K562 (cell line): ENCODE measurements at regions not wholly inside any gene's neighbourhood (a gene's known extent, or its start where the extent isn't known, plus 50 kb on each side); places are given as distances from the start of the nearest gene placed in this dataset.

Experiments used
- ATAC-seq: fragments of 200-7000 bp; cut with Tn5 transposase; 3 replicates; pipeline ENCODE4 v1.9.1; 2020; ENCODE audit warnings: moderate library complexity
- BruUV-seq: library from RNA; stranded (reverse); fragments of 400-500 nt; replicated peaks from 2 replicates; lab custom pipeline; 2021; lab: Mats Ljungman, UMichigan
- CTCF ChIA-PET: fragments of 300-600 bp; formaldehyde crosslinking; extraction: SDS; loops from one replicate; lab custom pipeline; 2021; ENCODE audit warnings: low intra/inter-chr PET ratio; lab: Yijun Ruan, JAX
- POLR2A ChIA-PET: fragments of 300-600, 350-650 bp; sonication (Branson Sonifier 250); formaldehyde crosslinking; extraction: SDS; loops from one replicate; lab custom pipeline; 2021; ENCODE audit warnings: antibody characterized with exemption, inconsistent platforms; lab: Yijun Ruan, JAX
- DNase-seq, 4 experiments: peaks; one replicate each; pipeline versions ENCODE4 v3.0.0 to v3.0.0-alpha.2; 2011 to 2018; ENCODE audit warnings: low spot score in 3 of 4, mixed read lengths in 3 of 4; ENCODE audit errors: extremely low read depth in 1 of 4
- FAIRE-seq: peaks from 2 replicates; lab custom pipeline; 2011; peaks lifted over from hg19 to GRCh38; lab: Jason Lieb, UNC
- H2AFZ ChIP-seq: 2 replicates; pipeline ENCODE4 v1.6.0; 2011; ENCODE audit warnings: low read depth, low read length, control low read depth, inconsistent platforms
- H3K27ac ChIP-seq: fragments of 200-600 bp; 3 replicates; pipeline ENCODE4 v1.8.0; 2011; ENCODE audit warnings: low read depth, mild to moderate bottlenecking, control low read depth, inconsistent platforms, low read length, moderate library complexity, mixed read lengths; ENCODE audit errors: extremely low read depth
- H3K27me3 ChIP-seq, 2 experiments: fragments of 300-600 bp in 1 of 2; 2 replicates in 1 of 2; 3 replicates in 1 of 2; pipeline versions ENCODE4 v1.6.0 to v1.8.0; 2011; ENCODE audit warnings: inconsistent platforms in 2 of 2, low read length in 2 of 2, mild to moderate bottlenecking in 1 of 2, mixed read lengths in 1 of 2, moderate library complexity in 1 of 2; ENCODE audit not compliant: control insufficient read depth in 2 of 2, insufficient read depth in 2 of 2
- H3K36me3 ChIP-seq: fragments of 300-600 bp; 3 replicates; pipeline ENCODE4 v1.8.0; 2011; ENCODE audit warnings: mild to moderate bottlenecking, low read length, inconsistent platforms; ENCODE audit not compliant: control insufficient read depth, insufficient read depth
- H3K4me1 ChIP-seq, 2 experiments: fragments of 200-600 bp in 1 of 2; replicated peaks in 1 of 2; 2 replicates in 1 of 2; 3 replicates in 1 of 2; pipeline versions ENCODE4 v1.5.1 to v1.8.0; 2011; ENCODE audit warnings: inconsistent platforms in 2 of 2, low read length in 2 of 2, mild to moderate bottlenecking in 1 of 2, mixed read lengths in 1 of 2, moderate library complexity in 1 of 2; ENCODE audit not compliant: control insufficient read depth in 2 of 2, insufficient read depth in 2 of 2
- H3K4me2 ChIP-seq: 2 replicates; pipeline ENCODE4 v1.6.1; 2011; ENCODE audit warnings: low read length, control low read depth, inconsistent platforms, mixed read lengths; ENCODE audit not compliant: insufficient read depth
- H3K4me3 ChIP-seq: fragments of 200-600 bp; sonication (generic), shearing (Covaris generic); 2 replicates; pipeline ENCODE4 v1.5.1; 2016; ENCODE audit warnings: control low read depth, inconsistent platforms
- H3K79me2 ChIP-seq: fragments of 200-600 bp; 3 replicates; pipeline ENCODE4 v1.8.0; 2011; ENCODE audit warnings: low read length, inconsistent platforms; ENCODE audit not compliant: control insufficient read depth, insufficient read depth
- H3K9ac ChIP-seq, 2 experiments: 2 replicates each; pipeline versions ENCODE4 v1.6.0 to v1.6.1; 2011; ENCODE audit warnings: low read depth in 2 of 2, low read length in 2 of 2, control low read depth in 1 of 2, inconsistent platforms in 1 of 2, mild to moderate bottlenecking in 1 of 2, mixed read lengths in 1 of 2; ENCODE audit not compliant: insufficient read depth in 1 of 2
- H3K9me1 ChIP-seq: one replicate; pipeline ENCODE4 v1.6.0; 2011; ENCODE audit warnings: inconsistent platforms, mild to moderate bottlenecking, low read length, moderate library complexity; ENCODE audit not compliant: control insufficient read depth, insufficient read depth
- H3K9me3 ChIP-seq: replicated peaks from 2 replicates; pipeline ENCODE4 v1.5.1; 2011; ENCODE audit warnings: low read depth, low read length, inconsistent platforms; ENCODE audit not compliant: control insufficient read depth, insufficient read depth
- H4K20me1 ChIP-seq: replicated peaks from 2 replicates; pipeline ENCODE4 v1.6.1; 2011; ENCODE audit warnings: low read length, inconsistent platforms, mixed read lengths; ENCODE audit not compliant: control insufficient read depth, insufficient read depth
- ATF7 ChIP-seq: fragments of 450-650 bp; IDR thresholded peaks from 2 replicates; pipeline ENCODE4 v1.7.1; 2014; ENCODE audit warnings: mild to moderate bottlenecking, moderate library complexity
- CEBPG ChIP-seq, 3 experiments: fragments of 200-800 bp in 1 of 3; sonication (Bioruptor generic) in 1 of 3; sonication (generic) in 1 of 3; formaldehyde crosslinking in 1 of 3; IDR thresholded peaks in 2 of 3; conservative IDR thresholded peaks in 1 of 3; 2 replicates each; pipeline versions ENCODE4 v1.6.1 to v1.8.0; 2016 to 2022; ENCODE audit warnings: missing compliant biosample characterization in 2 of 3, missing genetic modification characterization in 2 of 3, mild to moderate bottlenecking in 1 of 3, missing genetic modification reagents in 1 of 3
- CHD4 ChIP-seq: fragments of 200-600 bp; sonication (generic); IDR thresholded peaks from 3 replicates; pipeline ENCODE4 v1.6.1; 2012; ENCODE audit warnings: low read depth, mild to moderate bottlenecking, mixed read lengths, low read length, inconsistent platforms; ENCODE audit not compliant: insufficient read depth, insufficient replicate concordance, poor library complexity, severe bottlenecking
- ETV1 ChIP-seq: fragments of 450-650 bp; conservative IDR thresholded peaks from 2 replicates; pipeline ENCODE4 v1.6.1; 2016; ENCODE audit warnings: missing genetic modification characterization, control low read depth, low read depth, missing compliant biosample characterization
- ETV5 ChIP-seq: sonication (generic); formaldehyde crosslinking; IDR thresholded peaks from 2 replicates; pipeline ENCODE4 v1.4.0; 2020; ENCODE audit warnings: low read depth, mild to moderate bottlenecking, missing genetic modification reagents
- JUNB ChIP-seq: fragments of 450-650 bp; formaldehyde crosslinking; conservative IDR thresholded peaks from 2 replicates; pipeline ENCODE4 v1.4.0; 2020; ENCODE audit warnings: mild to moderate bottlenecking
- KLF13 ChIP-seq: fragments of 450-650 bp; IDR thresholded peaks from 2 replicates; pipeline ENCODE4 v1.6.1; 2016; ENCODE audit warnings: missing genetic modification characterization, low read depth, mild to moderate bottlenecking, missing compliant biosample characterization, moderate library complexity, borderline replicate concordance
- NCOA1 ChIP-seq: fragments of 450-650 bp; IDR thresholded peaks from 2 replicates; pipeline ENCODE4 v1.6.1; 2016; ENCODE audit warnings: low read depth
- NR3C1 ChIP-seq: sonication (generic); formaldehyde crosslinking; IDR thresholded peaks from 2 replicates; pipeline ENCODE4 v1.8.1; 2022; ENCODE audit warnings: missing genetic modification reagents
- SAP30 ChIP-seq: fragments of 200-600 bp; sonication (generic); IDR thresholded peaks from 2 replicates; pipeline ENCODE4 v1.6.1; 2012; ENCODE audit warnings: borderline replicate concordance, low read depth, mild to moderate bottlenecking, moderate library complexity, low read length, control low read depth, inconsistent platforms; ENCODE audit not compliant: insufficient read depth, poor library complexity, severe bottlenecking
- SMARCA4 ChIP-seq: fragments of 450-650 bp; IDR thresholded peaks from 2 replicates; pipeline ENCODE4 v1.6.1; 2016
- ZNF184 ChIP-seq: sonication (generic); formaldehyde crosslinking; IDR thresholded peaks from 2 replicates; pipeline ENCODE4 v1.5.0; 2020; ENCODE audit warnings: missing genetic modification reagents
- ZNF75A ChIP-seq: fragments of 450-650 bp; formaldehyde crosslinking; IDR thresholded peaks from 2 replicates; pipeline ENCODE4 v1.4.0; 2020; ENCODE audit warnings: mild to moderate bottlenecking
- WGBS: fragments of 100-300 bp; shearing (Covaris generic); methylation state at CpG from one replicate; pipeline ENCODE4 v1.1.6; 2016; ENCODE audit warnings: low coverage, mixed read lengths; ENCODE audit not compliant: insufficient coverage; ENCODE audit errors: missing lambda C conversion rate; 5-methylcytosine and 5-hydroxymethylcytosine counted together
- in situ Hi-C: fragments of 300-500 bp; cut with MboI; formaldehyde crosslinking; loops from 4 replicates; pipeline ENCODE4 v1.15.0; 2018; ENCODE audit warnings: inconsistent platforms, mixed read lengths
- intact Hi-C: fragments of 100-400 bp; cut with micrococcal nuclease; formaldehyde crosslinking; loops from 2 replicates; pipeline ENCODE4 v1.14.2; 2022
- TF ChIP-seq, protein P1 (sequence below): sonication (generic); formaldehyde crosslinking; IDR thresholded peaks from 2 replicates; pipeline ENCODE4 v1.8.0; 2022; ENCODE audit warnings: mild to moderate bottlenecking, low read depth, missing genetic modification reagents
- TF ChIP-seq, protein P2 (sequence below), 3 experiments: fragments of 200-800 bp in 1 of 3; sonication (Bioruptor generic) in 1 of 3; sonication (generic) in 1 of 3; formaldehyde crosslinking in 1 of 3; IDR thresholded peaks; 2 replicates each; pipeline versions ENCODE4 v1.6.1 to v1.8.0; 2016 to 2022; ENCODE audit warnings: mild to moderate bottlenecking in 2 of 3, missing compliant biosample characterization in 2 of 3, missing genetic modification characterization in 2 of 3, missing genetic modification reagents in 1 of 3
- TF ChIP-seq, protein P3 (sequence below): fragments of 450-650 bp; IDR thresholded peaks from 2 replicates; pipeline ENCODE4 v1.6.1; 2017; ENCODE audit warnings: mild to moderate bottlenecking, moderate library complexity

DNA sequence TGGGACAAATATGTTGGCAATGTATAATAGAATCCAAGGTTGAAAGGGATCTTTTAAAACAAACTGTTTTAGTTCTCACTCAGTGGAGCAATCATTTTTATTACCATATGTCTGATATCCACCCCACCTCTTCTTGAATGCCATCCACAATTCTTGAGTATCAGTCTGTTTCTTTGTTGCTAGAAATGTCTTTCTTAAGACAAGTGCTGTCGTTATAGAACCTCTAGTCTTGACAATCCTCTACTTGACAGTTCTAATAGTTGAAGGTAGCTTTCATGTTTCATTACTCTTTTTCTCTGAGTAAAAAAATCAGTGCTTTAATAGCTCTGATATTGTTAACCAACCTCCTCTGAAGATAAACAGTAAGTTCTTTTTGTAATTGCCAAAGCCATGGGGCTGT, 737.9 kb downstream of the MECOM start:
- H3K27ac ChIP-seq: no peak overlapping the region
- H2AFZ ChIP-seq: no peak overlapping the region
- no peaks in the 10 kb centered on the region for H3K36me3 ChIP-seq
- intact Hi-C loops (no loop called here), in situ Hi-C loops (no loop called here)
- no peaks in the 10 kb centered on the region for H3K9me3 ChIP-seq
- no peak for FAIRE-seq
- H3K27me3 ChIP-seq: no peaks in the 10 kb centered on the region
- H3K79me2 ChIP-seq: no peaks in the 10 kb centered on the region
- H3K4me3 ChIP-seq: no peak overlapping the region
- H4K20me1 ChIP-seq: no peaks in the 10 kb centered on the region
- 0% methylated on average over 1 of the region's 1 CpG for WGBS
- H3K4me1 ChIP-seq: no peaks in the 10 kb centered on the region
- no peak for DNase-seq
- H3K9ac ChIP-seq: no peak overlapping the region
- no peak overlapping the region for H3K4me2 ChIP-seq
- H3K9me1 ChIP-seq: no peaks in the 10 kb centered on the region
- no TSS peak for BruUV-seq
- TF ChIP-seq JUNB (CRISPR knock-in tag) (no peak), ETV1 (tag) (no peak), KLF13 (tag) (no peak), SMARCA4 (no peak), CEBPG (CRISPR knock-in tag; IDR thresholded peaks at IDR 0.05) (no peak), CEBPG (tag; conservative IDR thresholded peaks at IDR 0.05 in 1 of 2, IDR thresholded peaks at IDR 0.05 in 1 of 2) (no peak), SAP30 (no peak), ZNF75A (CRISPR knock-in tag) (no peak), CHD4 (no peak), NCOA1 (no peak), ZNF184 (CRISPR knock-in tag) (no peak), ATF7 (no peak), NR3C1 (CRISPR knock-in tag) (no peak), ETV5 (CRISPR knock-in tag) (no peak)
- TF ChIP-seq, protein P1, sequence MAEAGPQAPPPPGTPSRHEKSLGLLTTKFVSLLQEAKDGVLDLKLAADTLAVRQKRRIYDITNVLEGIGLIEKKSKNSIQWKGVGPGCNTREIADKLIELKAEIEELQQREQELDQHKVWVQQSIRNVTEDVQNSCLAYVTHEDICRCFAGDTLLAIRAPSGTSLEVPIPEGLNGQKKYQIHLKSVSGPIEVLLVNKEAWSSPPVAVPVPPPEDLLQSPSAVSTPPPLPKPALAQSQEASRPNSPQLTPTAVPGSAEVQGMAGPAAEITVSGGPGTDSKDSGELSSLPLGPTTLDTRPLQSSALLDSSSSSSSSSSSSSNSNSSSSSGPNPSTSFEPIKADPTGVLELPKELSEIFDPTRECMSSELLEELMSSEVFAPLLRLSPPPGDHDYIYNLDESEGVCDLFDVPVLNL (CRISPR knock-in tag): no peak
- TF ChIP-seq, protein P2, sequence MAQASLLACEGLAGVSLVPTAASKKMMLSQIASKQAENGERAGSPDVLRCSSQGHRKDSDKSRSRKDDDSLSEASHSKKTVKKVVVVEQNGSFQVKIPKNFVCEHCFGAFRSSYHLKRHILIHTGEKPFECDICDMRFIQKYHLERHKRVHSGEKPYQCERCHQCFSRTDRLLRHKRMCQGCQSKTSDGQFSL (CRISPR knock-in tag; IDR thresholded peaks at IDR 0.05): no peak
- TF ChIP-seq, protein P2 (tag; IDR thresholded peaks at IDR 0.05): no peak
- TF ChIP-seq, protein P3, sequence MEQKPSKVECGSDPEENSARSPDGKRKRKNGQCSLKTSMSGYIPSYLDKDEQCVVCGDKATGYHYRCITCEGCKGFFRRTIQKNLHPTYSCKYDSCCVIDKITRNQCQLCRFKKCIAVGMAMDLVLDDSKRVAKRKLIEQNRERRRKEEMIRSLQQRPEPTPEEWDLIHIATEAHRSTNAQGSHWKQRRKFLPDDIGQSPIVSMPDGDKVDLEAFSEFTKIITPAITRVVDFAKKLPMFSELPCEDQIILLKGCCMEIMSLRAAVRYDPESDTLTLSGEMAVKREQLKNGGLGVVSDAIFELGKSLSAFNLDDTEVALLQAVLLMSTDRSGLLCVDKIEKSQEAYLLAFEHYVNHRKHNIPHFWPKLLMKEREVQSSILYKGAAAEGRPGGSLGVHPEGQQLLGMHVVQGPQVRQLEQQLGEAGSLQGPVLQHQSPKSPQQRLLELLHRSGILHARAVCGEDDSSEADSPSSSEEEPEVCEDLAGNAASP: no peak
- POLR2A ChIA-PET: no interaction called here
- ATAC-seq: no peak
- CTCF ChIA-PET: no interaction called here
